ENCODE measurements at regions not wholly inside any gene's neighbourhood (a gene's known extent, or its start where the extent isn't known, plus 50 kb on each side); places are given as distances from the start of the nearest gene placed in this dataset.

DNA sequence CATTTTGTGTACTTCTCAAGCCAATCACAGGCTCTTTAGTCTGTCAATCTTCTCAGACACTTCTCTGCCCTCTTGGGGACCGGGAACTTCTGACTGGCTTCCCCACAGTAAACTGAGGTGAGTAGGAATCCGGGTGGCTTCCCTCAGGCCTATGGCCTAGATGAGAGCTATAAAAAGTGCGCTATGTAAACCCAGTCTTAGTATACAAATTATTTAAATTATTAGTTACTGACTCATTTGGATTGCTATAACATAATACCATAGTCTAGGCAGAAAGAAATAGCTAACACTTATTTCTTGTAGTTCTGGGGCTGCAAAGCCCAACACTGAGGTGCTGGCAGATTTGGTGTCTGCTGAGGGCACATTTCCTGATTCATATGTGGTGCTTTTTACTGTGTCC, 109.2 kb upstream of the MCHR2 start:
- no peaks in the 10 kb centered on the region for H3K9me3 ChIP-seq
- intact Hi-C loops (cut with DNase I) = loop anchor here in 1 of 2 donors (10.0 kb wide), 1 partner anchor 228 kb away; no protein-coding TSS in a partner anchor
- DNase-seq (no peak), ATAC-seq (no peak)
- H3K27me3 ChIP-seq = peaks cover 5 to 17% of the 10 kb centered on the region in 2 donors
- TF ChIP-seq, protein P1, sequence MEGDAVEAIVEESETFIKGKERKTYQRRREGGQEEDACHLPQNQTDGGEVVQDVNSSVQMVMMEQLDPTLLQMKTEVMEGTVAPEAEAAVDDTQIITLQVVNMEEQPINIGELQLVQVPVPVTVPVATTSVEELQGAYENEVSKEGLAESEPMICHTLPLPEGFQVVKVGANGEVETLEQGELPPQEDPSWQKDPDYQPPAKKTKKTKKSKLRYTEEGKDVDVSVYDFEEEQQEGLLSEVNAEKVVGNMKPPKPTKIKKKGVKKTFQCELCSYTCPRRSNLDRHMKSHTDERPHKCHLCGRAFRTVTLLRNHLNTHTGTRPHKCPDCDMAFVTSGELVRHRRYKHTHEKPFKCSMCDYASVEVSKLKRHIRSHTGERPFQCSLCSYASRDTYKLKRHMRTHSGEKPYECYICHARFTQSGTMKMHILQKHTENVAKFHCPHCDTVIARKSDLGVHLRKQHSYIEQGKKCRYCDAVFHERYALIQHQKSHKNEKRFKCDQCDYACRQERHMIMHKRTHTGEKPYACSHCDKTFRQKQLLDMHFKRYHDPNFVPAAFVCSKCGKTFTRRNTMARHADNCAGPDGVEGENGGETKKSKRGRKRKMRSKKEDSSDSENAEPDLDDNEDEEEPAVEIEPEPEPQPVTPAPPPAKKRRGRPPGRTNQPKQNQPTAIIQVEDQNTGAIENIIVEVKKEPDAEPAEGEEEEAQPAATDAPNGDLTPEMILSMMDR (IDR thresholded peaks at IDR 0.05) = no peak
- no peak overlapping the region for H3K4me3 ChIP-seq
- H3K27ac ChIP-seq = no peak overlapping the region
- H3K4me1 ChIP-seq = no peaks in the 10 kb centered on the region
- no peaks in the 10 kb centered on the region for H3K36me3 ChIP-seq

DNA sequence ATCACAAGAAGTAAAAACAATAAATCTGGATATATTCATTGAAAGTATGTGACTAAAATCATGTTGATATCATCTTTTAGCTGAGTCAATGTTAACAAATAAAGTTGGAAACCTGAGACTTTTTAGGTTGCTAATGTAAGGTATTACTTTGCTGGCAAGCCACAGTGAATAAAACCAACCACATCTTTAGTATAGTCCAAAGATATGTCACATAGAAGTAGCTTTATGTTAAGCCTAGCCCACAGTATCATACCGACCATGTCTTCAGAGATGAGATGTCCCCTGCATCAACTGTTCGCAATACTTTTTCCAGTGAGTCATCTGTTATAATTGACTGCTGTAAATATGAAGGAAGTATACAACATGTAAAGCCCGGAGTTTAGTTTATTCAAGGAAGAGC, 107.6 kb upstream of the MCHR2 start:
- TF ChIP-seq, protein P1 (IDR thresholded peaks at IDR 0.05) = no peak
- H3K27ac ChIP-seq = no peak overlapping the region
- DNase-seq = no peak
- H3K9me3 ChIP-seq = no peaks in the 10 kb centered on the region
- H3K27me3 ChIP-seq = peaks cover 6 to 17% of the 10 kb centered on the region in 2 donors
- no peak overlapping the region for H3K4me3 ChIP-seq
- H3K4me1 ChIP-seq = no peaks in the 10 kb centered on the region
- no peak for ATAC-seq
- H3K36me3 ChIP-seq = no peaks in the 10 kb centered on the region
- intact Hi-C loops (cut with DNase I) = loop anchor here in 1 of 2 donors (10.0 kb wide), 1 partner anchor 227 kb away; no protein-coding TSS in a partner anchor

DNA sequence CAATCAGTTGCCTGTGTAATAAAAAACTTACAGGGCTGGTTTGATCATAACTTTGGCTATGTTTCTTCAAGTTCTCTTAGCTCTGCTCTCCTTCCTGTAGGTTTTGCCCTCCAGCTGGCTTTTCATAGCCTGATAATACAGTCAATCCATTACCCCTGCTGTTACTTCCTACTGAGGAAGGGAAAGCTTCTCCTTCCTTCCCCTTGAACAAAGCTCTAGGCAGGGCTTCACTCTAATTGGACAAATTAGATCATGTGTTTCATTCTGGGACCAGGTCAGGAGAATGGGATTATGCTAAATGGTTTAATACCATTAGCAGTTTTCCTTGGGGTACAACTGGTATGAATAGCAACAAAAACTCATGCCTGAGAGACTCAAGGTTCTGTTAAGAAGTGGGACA, 106.8 kb upstream of the MCHR2 start:
- TF ChIP-seq, protein P1 (IDR thresholded peaks at IDR 0.05) = no peak

DNA sequence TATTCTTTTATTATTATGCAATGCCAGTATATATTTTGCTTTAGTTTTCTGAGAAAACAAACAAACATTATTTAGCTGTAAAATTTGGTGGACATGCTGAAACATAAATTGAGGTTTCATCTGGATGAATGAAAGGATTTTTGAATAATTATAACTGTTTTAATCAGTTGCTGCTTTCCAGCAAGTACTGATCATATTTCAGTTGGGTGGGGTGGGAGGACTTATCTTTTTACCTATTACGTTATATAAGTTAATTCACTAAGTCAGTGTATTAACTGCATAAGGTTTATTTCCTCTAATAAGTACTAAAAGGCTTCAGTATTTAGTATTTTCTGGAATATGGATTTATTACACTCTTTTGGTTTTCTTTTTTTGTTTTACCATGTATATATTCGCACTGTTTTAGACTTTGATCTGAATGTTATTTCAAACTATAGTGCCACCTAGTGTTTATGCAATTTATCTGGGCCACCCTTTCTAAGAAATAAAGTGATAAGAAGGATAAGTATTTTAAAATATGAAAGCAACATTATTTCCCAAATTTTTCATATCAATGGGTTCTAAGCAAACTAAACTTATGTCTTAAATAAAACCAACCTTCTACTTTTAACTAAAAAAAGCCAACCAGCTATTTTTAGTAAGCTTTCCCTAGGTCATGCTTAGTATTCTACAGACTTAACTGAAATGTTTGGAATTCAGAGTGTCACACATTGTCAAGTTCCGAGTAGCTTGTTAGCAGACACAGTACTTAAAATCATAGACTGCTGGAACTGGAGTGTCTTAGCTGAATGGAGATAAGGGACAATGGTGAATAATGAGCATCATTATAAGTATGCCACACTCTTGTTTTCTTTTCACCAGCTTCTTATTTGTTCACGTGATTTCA, 105.4 kb upstream of the MCHR2 start:
- DNase-seq (no peak), ATAC-seq (peak; percentile 64)
- Histone ChIP-seq H3K9me3 (no peaks in the 10 kb centered on the region), H3K4me1 (no peaks in the 10 kb centered on the region), H3K4me3 (no peak overlapping the region), H3K27me3 (peaks cover 5 to 6% of the 10 kb centered on the region in 2 donors), H3K27ac (no peak overlapping the region), H3K36me3 (no peaks in the 10 kb centered on the region)
- TF ChIP-seq, protein P1 (IDR thresholded peaks at IDR 0.05) = peak; percentile 19 to 43
- intact Hi-C loops (cut with DNase I) = loop anchor here in 1 of 2 donors (10.0 kb wide), 1 partner anchor 225 kb away; no protein-coding TSS in a partner anchor

More for the DNA sequence above, 106.8 kb upstream of the MCHR2 start:
- no peak overlapping the region for H3K4me3 ChIP-seq
- H3K4me1 ChIP-seq = no peaks in the 10 kb centered on the region
- H3K9me3 ChIP-seq = no peaks in the 10 kb centered on the region
- no peak overlapping the region for H3K27ac ChIP-seq
- no peak for ATAC-seq
- intact Hi-C loops (cut with DNase I) = loop anchor here in 1 of 2 donors (10.0 kb wide), 1 partner anchor 226 kb away; no protein-coding TSS in a partner anchor
- H3K27me3 ChIP-seq = peaks cover 6 to 8% of the 10 kb centered on the region in 2 donors
- H3K36me3 ChIP-seq = no peaks in the 10 kb centered on the region
- DNase-seq = no peak

DNA sequence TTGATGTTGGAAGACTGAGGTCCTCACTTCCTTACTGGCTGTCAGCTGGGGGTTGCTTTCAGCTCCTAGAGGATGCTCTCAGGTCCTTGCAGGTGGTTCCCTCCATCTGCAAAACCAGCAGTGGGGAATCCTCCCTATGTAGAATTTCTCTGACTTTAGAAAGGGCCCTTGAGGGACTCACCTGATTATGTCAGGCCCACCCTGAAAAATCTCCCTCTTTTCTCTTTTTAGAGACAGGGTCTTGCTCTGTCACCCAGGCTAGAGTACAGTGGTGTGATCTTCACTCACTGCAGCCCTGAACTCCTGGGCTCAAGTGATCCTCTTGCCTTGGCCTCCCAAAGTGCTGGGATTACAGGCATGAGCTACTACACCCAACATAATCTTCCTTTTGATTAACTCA, 102.9 kb upstream of the MCHR2 start:
- H3K4me3 ChIP-seq = no peak overlapping the region
- TF ChIP-seq, protein P1 (IDR thresholded peaks at IDR 0.05) = no peak
- H3K9me3 ChIP-seq = no peaks in the 10 kb centered on the region
- H3K27me3 ChIP-seq = peaks cover 5 to 6% of the 10 kb centered on the region in 2 donors
- no peaks in the 10 kb centered on the region for H3K4me1 ChIP-seq
- DNase-seq = no peak
- no peaks in the 10 kb centered on the region for H3K36me3 ChIP-seq
- no peak for ATAC-seq
- no peak overlapping the region for H3K27ac ChIP-seq
- intact Hi-C loops (cut with DNase I) = no loop called here

Measured in left lung (tissue), 4 donors.